DND-41 (cell line): ENCODE measurements at regions not wholly inside any gene's neighbourhood (a gene's known extent, or its start where the extent isn't known, plus 50 kb on each side); places are given as distances from the start of the nearest gene placed in this dataset.

Source experiments
- ATAC-seq: fragments of 200-7000 bp; cut with Tn5 transposase; 3 replicates; pipeline ENCODE4 v1.9.1; 2021; ENCODE audit warnings: low read depth; ENCODE audit not compliant: insufficient read depth
- DNase-seq: peaks from one replicate; pipeline ENCODE4 v3.0.0-alpha.2; 2020
- H2AFZ ChIP-seq: 2 replicates; pipeline ENCODE4 v1.6.0; 2012; ENCODE audit warnings: low read depth, low read length
- H3K27ac ChIP-seq: 2 replicates; pipeline ENCODE4 v1.5.1; 2012; ENCODE audit warnings: low read length, inconsistent platforms
- H3K27me3 ChIP-seq: fragments of 200-600 bp; sonication (generic); 2 replicates; pipeline ENCODE4 v1.6.0; 2012; ENCODE audit warnings: low read length, mild to moderate bottlenecking, inconsistent platforms; ENCODE audit not compliant: insufficient read depth, poor library complexity
- H3K36me3 ChIP-seq: 2 replicates; pipeline ENCODE4 v1.5.1; 2012; ENCODE audit warnings: low read length, inconsistent platforms; ENCODE audit not compliant: insufficient read depth
- H3K4me1 ChIP-seq: 2 replicates; pipeline ENCODE4 v1.5.1; 2012; ENCODE audit warnings: mild to moderate bottlenecking, low read length; ENCODE audit not compliant: insufficient read depth
- H3K4me2 ChIP-seq: 2 replicates; pipeline ENCODE4 v1.6.0; 2012; ENCODE audit warnings: mild to moderate bottlenecking, moderate library complexity, low read length, inconsistent platforms; ENCODE audit not compliant: insufficient read depth
- H3K4me3 ChIP-seq, 2 experiments: fragments of 200-600 bp in 1 of 2; shearing (Covaris generic) in 1 of 2; 2 replicates each; pipeline ENCODE4 v1.5.1; 2012 to 2016; ENCODE audit warnings: inconsistent platforms in 2 of 2, low read length in 2 of 2, mild to moderate bottlenecking in 2 of 2, low read depth in 1 of 2, moderate library complexity in 1 of 2
- H3K79me2 ChIP-seq: 2 replicates; pipeline ENCODE4 v1.6.0; 2012; ENCODE audit warnings: low read length, inconsistent platforms; ENCODE audit not compliant: insufficient read depth
- H3K9ac ChIP-seq: 2 replicates; pipeline ENCODE4 v1.6.0; 2012; ENCODE audit warnings: low read depth, mild to moderate bottlenecking, inconsistent platforms, low read length, moderate library complexity
- H3K9me3 ChIP-seq: 2 replicates; pipeline ENCODE4 v1.5.1; 2012; ENCODE audit warnings: low read length, moderate library complexity, mild to moderate bottlenecking, inconsistent platforms; ENCODE audit not compliant: insufficient read depth, severe bottlenecking
- H4K20me1 ChIP-seq: 2 replicates; pipeline ENCODE4 v1.6.0; 2012; ENCODE audit warnings: low read length; ENCODE audit not compliant: insufficient read depth
- EZH2 ChIP-seq: IDR thresholded peaks from 3 replicates; pipeline ENCODE4 v1.6.1; 2012; ENCODE audit warnings: borderline replicate concordance, low read depth, mild to moderate bottlenecking, moderate library complexity, low read length, inconsistent platforms; ENCODE audit not compliant: severe bottlenecking
- TF ChIP-seq, protein P1 (sequence below): IDR thresholded peaks from 2 replicates; pipeline ENCODE4 v1.5.1; 2012; ENCODE audit warnings: borderline replicate concordance, low read length, moderate library complexity, mild to moderate bottlenecking; ENCODE audit not compliant: poor library complexity, severe bottlenecking; ENCODE audit errors: extremely low read depth

DNA sequence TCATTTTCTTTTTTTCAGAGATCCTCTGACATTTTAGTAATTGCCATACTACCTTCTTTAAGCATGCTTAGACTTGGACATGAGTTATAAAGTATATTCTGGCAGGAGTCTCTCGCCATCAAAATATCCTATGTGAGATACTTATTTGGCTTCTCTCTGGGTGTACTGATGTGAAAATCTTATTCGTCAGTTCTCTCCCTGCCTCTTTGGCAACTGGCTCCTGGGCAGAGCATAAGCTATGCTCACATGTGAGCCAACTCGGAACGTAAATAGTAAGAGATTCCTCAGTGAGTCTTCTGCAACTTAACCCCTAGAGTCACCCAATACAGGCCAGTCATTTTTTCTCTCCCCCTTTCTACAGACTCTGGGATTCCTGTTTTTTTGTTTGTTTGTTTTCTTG, 91.6 kb downstream of the MAGEB17 start:
- H3K36me3 ChIP-seq = no peaks in the 10 kb centered on the region
- no peaks in the 10 kb centered on the region for H3K9me3 ChIP-seq
- H3K4me1 ChIP-seq = no peaks in the 10 kb centered on the region
- TF ChIP-seq EZH2 = no peak
- TF ChIP-seq, protein P1, sequence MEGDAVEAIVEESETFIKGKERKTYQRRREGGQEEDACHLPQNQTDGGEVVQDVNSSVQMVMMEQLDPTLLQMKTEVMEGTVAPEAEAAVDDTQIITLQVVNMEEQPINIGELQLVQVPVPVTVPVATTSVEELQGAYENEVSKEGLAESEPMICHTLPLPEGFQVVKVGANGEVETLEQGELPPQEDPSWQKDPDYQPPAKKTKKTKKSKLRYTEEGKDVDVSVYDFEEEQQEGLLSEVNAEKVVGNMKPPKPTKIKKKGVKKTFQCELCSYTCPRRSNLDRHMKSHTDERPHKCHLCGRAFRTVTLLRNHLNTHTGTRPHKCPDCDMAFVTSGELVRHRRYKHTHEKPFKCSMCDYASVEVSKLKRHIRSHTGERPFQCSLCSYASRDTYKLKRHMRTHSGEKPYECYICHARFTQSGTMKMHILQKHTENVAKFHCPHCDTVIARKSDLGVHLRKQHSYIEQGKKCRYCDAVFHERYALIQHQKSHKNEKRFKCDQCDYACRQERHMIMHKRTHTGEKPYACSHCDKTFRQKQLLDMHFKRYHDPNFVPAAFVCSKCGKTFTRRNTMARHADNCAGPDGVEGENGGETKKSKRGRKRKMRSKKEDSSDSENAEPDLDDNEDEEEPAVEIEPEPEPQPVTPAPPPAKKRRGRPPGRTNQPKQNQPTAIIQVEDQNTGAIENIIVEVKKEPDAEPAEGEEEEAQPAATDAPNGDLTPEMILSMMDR = no peak
- no peaks in the 10 kb centered on the region for H3K27me3 ChIP-seq
- H3K79me2 ChIP-seq = no peaks in the 10 kb centered on the region
- H3K27ac ChIP-seq = no peak overlapping the region
- no peak overlapping the region for H3K4me3 ChIP-seq
- no peak overlapping the region for H2AFZ ChIP-seq
- no peak for ATAC-seq
- DNase-seq = no peak
- H4K20me1 ChIP-seq = no peaks in the 10 kb centered on the region
- no peak overlapping the region for H3K9ac ChIP-seq
- no peak overlapping the region for H3K4me2 ChIP-seq

DNA sequence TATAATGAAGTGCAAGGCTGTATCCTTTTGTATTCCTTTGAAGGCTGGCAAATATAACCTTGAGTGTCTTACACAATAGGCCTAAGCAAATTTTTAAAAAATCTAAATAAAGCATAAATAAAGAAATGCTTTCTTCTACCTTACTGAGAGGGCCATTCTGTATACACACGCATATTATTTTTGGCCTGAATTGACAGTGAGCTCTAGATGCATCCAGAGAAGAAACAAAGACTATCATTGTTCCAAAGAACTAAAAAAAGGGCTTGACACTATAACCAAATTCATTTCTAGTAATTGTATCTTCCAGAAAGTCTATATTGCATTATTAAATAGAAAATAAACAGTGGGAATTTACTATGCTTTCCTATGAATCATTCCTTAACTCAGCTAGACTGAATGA, 100.2 kb downstream of the MAGEB17 start:
- no peaks in the 10 kb centered on the region for H4K20me1 ChIP-seq
- H3K4me1 ChIP-seq = no peaks in the 10 kb centered on the region
- H3K4me3 ChIP-seq = no peak overlapping the region
- no peak overlapping the region for H3K4me2 ChIP-seq
- H3K36me3 ChIP-seq = no peaks in the 10 kb centered on the region
- ATAC-seq = no peak
- H3K79me2 ChIP-seq = no peaks in the 10 kb centered on the region
- H3K9me3 ChIP-seq = no peaks in the 10 kb centered on the region
- DNase-seq = no peak
- no peak for TF ChIP-seq EZH2
- TF ChIP-seq, protein P1 = no peak
- H2AFZ ChIP-seq = no peak overlapping the region
- no peak overlapping the region for H3K27ac ChIP-seq
- no peaks in the 10 kb centered on the region for H3K27me3 ChIP-seq
- H3K9ac ChIP-seq = no peak overlapping the region

DNA sequence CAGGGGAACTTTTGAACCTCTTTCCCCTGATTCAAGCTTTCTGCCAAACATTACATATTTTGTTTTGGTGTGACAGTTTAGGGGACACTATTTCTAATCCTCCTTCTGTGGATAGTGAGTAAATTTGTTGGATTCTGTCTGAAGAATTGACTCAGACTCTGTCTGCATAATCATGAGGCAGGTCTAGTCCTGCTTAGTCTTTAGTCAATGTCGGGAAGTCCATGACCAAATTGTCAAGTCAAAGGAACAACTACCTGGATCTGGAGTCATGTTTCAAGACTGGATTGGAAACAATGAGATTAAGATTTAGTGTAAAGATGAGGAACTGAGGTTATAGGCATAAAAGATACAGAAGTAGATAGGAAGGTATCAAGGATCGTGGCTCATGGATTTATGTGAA, 100.9 kb downstream of the MAGEB17 start:
- TF ChIP-seq EZH2 = no peak
- TF ChIP-seq, protein P1 = no peak
- ATAC-seq = no peak
- H3K36me3 ChIP-seq = no peaks in the 10 kb centered on the region

DNA sequence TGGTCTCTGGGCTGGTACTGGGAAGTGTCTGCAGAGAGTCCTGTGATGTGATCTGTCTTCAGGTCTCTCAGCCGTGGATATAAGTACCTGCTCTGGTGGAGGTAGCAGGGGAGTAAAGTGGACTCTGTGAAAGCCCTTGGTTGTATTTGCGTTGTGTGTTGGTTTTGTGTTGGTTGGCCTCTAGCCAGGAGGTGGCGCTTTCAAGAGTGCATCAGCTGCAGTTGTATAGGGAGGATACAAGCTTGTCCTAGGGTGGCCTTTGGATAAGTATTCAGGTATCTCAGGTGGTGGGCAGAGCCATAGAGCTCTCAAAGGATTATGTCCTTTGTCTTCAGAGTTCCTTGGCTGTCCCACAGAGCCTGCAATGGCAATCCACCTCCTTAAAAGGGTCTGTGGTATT, 111.6 kb downstream of the MAGEB17 start:
- Histone ChIP-seq H3K9ac (no peak overlapping the region), H3K9me3 (no peaks in the 10 kb centered on the region), H2AFZ (no peak overlapping the region), H3K4me1 (no peaks in the 10 kb centered on the region), H3K36me3 (no peaks in the 10 kb centered on the region), H3K4me2 (no peak overlapping the region), H3K27me3 (no peaks in the 10 kb centered on the region), H3K27ac (no peak overlapping the region), H3K4me3 (no peak overlapping the region), H3K79me2 (no peaks in the 10 kb centered on the region), H4K20me1 (no peaks in the 10 kb centered on the region)
- DNase-seq (no peak), ATAC-seq (no peak)
- no peak for TF ChIP-seq EZH2
- TF ChIP-seq, protein P1 = peak; percentile 7

More for the DNA sequence above, 100.9 kb downstream of the MAGEB17 start:
- Histone ChIP-seq H4K20me1 (no peaks in the 10 kb centered on the region), H3K27ac (no peak overlapping the region), H2AFZ (no peak overlapping the region), H3K4me3 (no peak overlapping the region), H3K79me2 (no peaks in the 10 kb centered on the region), H3K4me1 (no peaks in the 10 kb centered on the region), H3K9ac (no peak overlapping the region), H3K27me3 (no peaks in the 10 kb centered on the region), H3K9me3 (no peaks in the 10 kb centered on the region), H3K4me2 (no peak overlapping the region)
- DNase-seq = no peak
